HG03039 (cell line): ENCODE measurements at regions not wholly inside any gene's neighbourhood (a gene's known extent, or its start where the extent isn't known, plus 50 kb on each side); places are given as distances from the start of the nearest gene placed in this dataset.
"Not testable (repeated sequence)": the region's sequence is repeated elsewhere in the genome, so short reads cannot be mapped to it uniquely, and the experiment has no call there.

Source experiments
- ATAC-seq: cut with Tn5 transposase; IDR thresholded peaks from one replicate; pipeline ENCODE4 v1.9.1; 2021; ENCODE audit warnings: mild to moderate bottlenecking, moderate library complexity; ENCODE audit not compliant: unreplicated experiment

- no peak for ATAC-seq
Measured at GRCh38 chr2:39875182-39875913, 96.3 kb upstream of the THUMPD2 start.

- ATAC-seq: no peak
Measured at GRCh38 chr2:39874236-39874635, 95.2 kb upstream of the THUMPD2 start.

- no peak for ATAC-seq
Measured at GRCh38 chr2:39873586-39873985, 94.5 kb upstream of the THUMPD2 start.

- no peak for ATAC-seq
Measured at GRCh38 chr2:39872748-39873147, 93.7 kb upstream of the THUMPD2 start.

GRCh38 chr2:39871291-39871761 is 92.3 kb upstream of the THUMPD2 start:
- ATAC-seq: no peak

- no peak for ATAC-seq
Measured at GRCh38 chr2:39870871-39871270, 91.8 kb upstream of the THUMPD2 start.

- no peak for ATAC-seq
Measured at GRCh38 chr2:39867268-39867667, 88.2 kb upstream of the THUMPD2 start.

- no peak for ATAC-seq
Measured at GRCh38 chr2:39865751-39866150, 86.7 kb upstream of the THUMPD2 start.

- not testable (repeated sequence) for ATAC-seq
Measured at GRCh38 chr2:39863672-39864071, 84.6 kb upstream of the THUMPD2 start.

GRCh38 chr2:39860538-39860937 is 81.5 kb upstream of the THUMPD2 start:
- no peak for ATAC-seq

- ATAC-seq: no peak
Measured at GRCh38 chr2:39858677-39859076, 79.6 kb upstream of the THUMPD2 start.

- no peak for ATAC-seq
Measured at GRCh38 chr2:39855856-39856255, 76.8 kb upstream of the THUMPD2 start.

GRCh38 chr2:39854771-39855170 is 75.7 kb upstream of the THUMPD2 start:
- no peak for ATAC-seq

GRCh38 chr2:39852831-39853230 is 73.8 kb upstream of the THUMPD2 start:
- no peak for ATAC-seq

GRCh38 chr2:39851651-39852110 is 72.6 kb upstream of the THUMPD2 start:
- ATAC-seq: peak; percentile 92

- peak; percentile 6 for ATAC-seq
Measured at GRCh38 chr2:39851251-39851650, 72.2 kb upstream of the THUMPD2 start.

GRCh38 chr2:39849982-39850526 is 71.0 kb upstream of the THUMPD2 start:
- ATAC-seq: no peak

- no peak for ATAC-seq
Measured at GRCh38 chr2:39849064-39849463, 70.0 kb upstream of the THUMPD2 start.

- ATAC-seq: no peak
Measured at GRCh38 chr2:39845460-39846146, 66.5 kb upstream of the THUMPD2 start.

GRCh38 chr2:39839261-39839848 is 60.3 kb upstream of the THUMPD2 start:
- no peak for ATAC-seq

- no peak for ATAC-seq
Measured at GRCh38 chr2:39838589-39838988, 59.5 kb upstream of the THUMPD2 start.
